Caco-2 (cell line): ENCODE measurements at regions not wholly inside any gene's neighbourhood (a gene's known extent, or its start where the extent isn't known, plus 50 kb on each side); places are given as distances from the start of the nearest gene placed in this dataset.

Experiments
- BruUV-seq: library from RNA; stranded (reverse); fragments of 400-500 nt; replicated peaks from 2 replicates; lab custom pipeline; 2021; lab: Mats Ljungman, UMichigan
- CTCF ChIA-PET: fragments of 300-600 bp; sonication (Branson Sonifier 250); formaldehyde crosslinking; loops from one replicate; lab custom pipeline; 2022; ENCODE audit warnings: antibody characterized with exemption; lab: Charles Lee
- POLR2A ChIA-PET: fragments of 300-600 bp; sonication (Branson Sonifier 250); formaldehyde crosslinking; loops from one replicate; lab custom pipeline; 2022; ENCODE audit warnings: antibody characterized with exemption; lab: Charles Lee
- DNase-seq, 2 experiments: peaks; one replicate each; pipeline versions ENCODE4 v3.0.0 to v3.0.0-alpha.2; 2020 to 2022
- H3K27me3 ChIP-seq: replicated peaks from 2 replicates; pipeline ENCODE4 v1.6.0; 2011; ENCODE audit warnings: low read length; ENCODE audit not compliant: control insufficient read depth, insufficient read depth
- H3K36me3 ChIP-seq: 2 replicates; pipeline ENCODE4 v1.5.1; 2011; ENCODE audit warnings: low read length; ENCODE audit not compliant: control insufficient read depth, insufficient read depth
- H3K4me1 ChIP-seq: fragments of 250-450 bp; sonication (Bioruptor Pico); 2 replicates; pipeline ENCODE4 v1.5.1; 2020; ENCODE audit warnings: mild to moderate bottlenecking
- H3K4me3 ChIP-seq: 2 replicates; pipeline ENCODE4 v1.5.1; 2011; ENCODE audit warnings: low read depth, mild to moderate bottlenecking, control low read depth, low read length
- H3K9me3 ChIP-seq: fragments of 250-450 bp; sonication (Bioruptor Pico); 2 replicates; pipeline ENCODE4 v1.5.1; 2020; ENCODE audit warnings: mild to moderate bottlenecking, moderate library complexity
- H3K27ac Mint-ChIP-seq: one replicate; pipeline ENCODE4 v1.8.0; 2022; ENCODE audit warnings: mixed read lengths; ENCODE audit not compliant: unreplicated experiment
- H3K27me3 Mint-ChIP-seq: one replicate; pipeline ENCODE4 v1.8.0; 2022; ENCODE audit warnings: mixed read lengths; ENCODE audit not compliant: insufficient read depth, unreplicated experiment
- H3K36me3 Mint-ChIP-seq: one replicate; pipeline ENCODE4 v1.8.0; 2022; ENCODE audit warnings: mild to moderate bottlenecking, mixed read lengths; ENCODE audit not compliant: insufficient read depth, unreplicated experiment
- H3K4me1 Mint-ChIP-seq: one replicate; pipeline ENCODE4 v1.8.0; 2022; ENCODE audit warnings: low read depth, mixed read lengths; ENCODE audit not compliant: unreplicated experiment
- H3K4me3 Mint-ChIP-seq: one replicate; pipeline ENCODE4 v1.8.0; 2022; ENCODE audit warnings: mild to moderate bottlenecking, moderate library complexity, mixed read lengths; ENCODE audit not compliant: unreplicated experiment
- H3K9me3 Mint-ChIP-seq: one replicate; pipeline ENCODE4 v1.8.0; 2022; ENCODE audit warnings: mixed read lengths; ENCODE audit not compliant: unreplicated experiment
- intact Hi-C: fragments of 100-400 bp; cut with micrococcal nuclease; formaldehyde crosslinking; loops from one replicate; pipeline ENCODE4 v1.10.0; 2022; ENCODE audit not compliant: unreplicated experiment
- TF ChIP-seq, protein P1 (sequence below), 2 experiments: fragments of 200-600 bp in 1 of 2; IDR thresholded peaks; 1 replicate in 1 of 2; 2 replicates in 1 of 2; pipeline versions ENCODE4 v1.5.1 to v1.8.0; 2011 to 2022; ENCODE audit warnings: antibody characterized with exemption in 1 of 2, control low read depth in 1 of 2, inconsistent platforms in 1 of 2, low read depth in 1 of 2, low read length in 1 of 2, mild to moderate bottlenecking in 1 of 2, moderate library complexity in 1 of 2; ENCODE audit not compliant: insufficient read depth in 1 of 2, severe bottlenecking in 1 of 2, unreplicated experiment in 1 of 2

DNA sequence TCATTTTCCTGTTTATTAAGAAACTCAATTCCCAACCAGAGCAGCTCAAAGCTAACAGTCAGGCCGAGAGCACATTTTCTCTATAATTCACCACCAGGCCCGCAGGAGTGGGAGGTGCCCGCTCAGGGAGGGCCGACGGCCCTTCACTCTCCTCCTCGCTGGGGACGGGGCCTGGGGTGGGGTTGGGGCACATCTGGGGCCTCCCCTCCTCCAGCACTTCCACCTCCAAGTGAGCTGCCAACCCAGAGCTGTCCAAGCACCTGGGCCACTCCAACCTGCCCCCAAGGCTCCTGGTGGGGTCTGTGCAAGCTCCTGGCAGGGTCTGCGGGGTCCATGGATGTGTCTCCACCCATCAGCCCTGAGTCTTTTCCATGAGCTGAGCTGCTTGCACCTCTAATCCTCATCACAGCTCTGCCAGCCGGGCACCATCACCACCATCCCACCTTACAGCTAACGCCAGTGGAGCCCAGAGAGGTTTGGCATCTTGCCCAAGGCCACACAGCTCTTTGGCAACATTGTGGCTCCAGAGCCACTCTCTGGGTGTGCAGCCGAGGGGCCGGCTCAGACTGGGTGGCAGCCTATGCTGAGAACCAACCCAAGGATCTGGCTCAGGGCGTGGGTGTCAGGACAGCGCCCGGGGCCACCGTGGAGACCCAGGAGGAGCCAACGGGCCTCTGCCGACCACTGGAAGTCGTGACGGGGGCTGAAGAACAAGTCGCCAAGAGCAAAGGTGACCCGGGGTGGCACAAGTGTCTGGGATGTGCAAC is 193.5 kb downstream of the BRD1 start:
- DNase-seq, result no peak
- Mint-ChIP-seq H3K27ac (no peak overlapping the region), H3K27me3 (peaks cover 3% of the 10 kb centered on the region), H3K4me3 (no peak overlapping the region), H3K4me1 (no peaks in the 10 kb centered on the region), H3K36me3 (no peaks in the 10 kb centered on the region), H3K9me3 (no peaks in the 10 kb centered on the region)
- H3K4me1 ChIP-seq, result no peaks in the 10 kb centered on the region
- BruUV-seq, result no TSS peak
- no peaks in the 10 kb centered on the region for H3K9me3 ChIP-seq
- intact Hi-C loops, result no loop called here
- TF ChIP-seq, protein P1, sequence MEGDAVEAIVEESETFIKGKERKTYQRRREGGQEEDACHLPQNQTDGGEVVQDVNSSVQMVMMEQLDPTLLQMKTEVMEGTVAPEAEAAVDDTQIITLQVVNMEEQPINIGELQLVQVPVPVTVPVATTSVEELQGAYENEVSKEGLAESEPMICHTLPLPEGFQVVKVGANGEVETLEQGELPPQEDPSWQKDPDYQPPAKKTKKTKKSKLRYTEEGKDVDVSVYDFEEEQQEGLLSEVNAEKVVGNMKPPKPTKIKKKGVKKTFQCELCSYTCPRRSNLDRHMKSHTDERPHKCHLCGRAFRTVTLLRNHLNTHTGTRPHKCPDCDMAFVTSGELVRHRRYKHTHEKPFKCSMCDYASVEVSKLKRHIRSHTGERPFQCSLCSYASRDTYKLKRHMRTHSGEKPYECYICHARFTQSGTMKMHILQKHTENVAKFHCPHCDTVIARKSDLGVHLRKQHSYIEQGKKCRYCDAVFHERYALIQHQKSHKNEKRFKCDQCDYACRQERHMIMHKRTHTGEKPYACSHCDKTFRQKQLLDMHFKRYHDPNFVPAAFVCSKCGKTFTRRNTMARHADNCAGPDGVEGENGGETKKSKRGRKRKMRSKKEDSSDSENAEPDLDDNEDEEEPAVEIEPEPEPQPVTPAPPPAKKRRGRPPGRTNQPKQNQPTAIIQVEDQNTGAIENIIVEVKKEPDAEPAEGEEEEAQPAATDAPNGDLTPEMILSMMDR (IDR thresholded peaks at IDR 0.05; ENCODE audit: insufficient read depth in 1 of 2, low read depth in 1 of 2, low read length in 1 of 2, severe bottlenecking in 1 of 2, unreplicated experiment in 1 of 2), result no peak
- no peaks in the 10 kb centered on the region for H3K36me3 ChIP-seq
- ChIA-PET CTCF (interaction anchor here (0.6 to 2.4 kb wide), 2 partner anchors 116 to 200 kb away, joined by 7 to 31 read pairs; no protein-coding TSS in a partner anchor), POLR2A (no interaction called here)
- no peaks in the 10 kb centered on the region for H3K27me3 ChIP-seq
- H3K4me3 ChIP-seq, result no peak overlapping the region

DNA sequence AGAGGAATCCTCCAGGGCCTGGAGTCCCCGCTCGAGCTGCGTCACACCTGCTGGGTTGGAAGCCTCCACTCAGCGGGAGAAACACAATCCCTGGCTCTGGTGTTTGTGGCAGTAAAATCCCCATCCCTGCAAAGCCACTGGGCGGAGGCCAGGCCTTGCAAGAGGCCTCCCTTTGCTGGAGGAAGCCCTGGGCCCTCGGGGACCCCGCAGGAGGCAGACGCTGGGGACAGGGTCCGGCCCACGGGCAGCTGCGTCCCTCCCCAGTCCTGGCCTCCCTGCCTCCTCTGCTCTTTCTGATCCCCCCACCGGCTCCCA is 194.7 kb downstream of the BRD1 start:
- no peaks in the 10 kb centered on the region for H3K4me1 ChIP-seq
- no peaks in the 10 kb centered on the region for H3K27me3 ChIP-seq
- no peak overlapping the region for H3K4me3 ChIP-seq
- Mint-ChIP-seq H3K9me3 (no peaks in the 10 kb centered on the region), H3K4me3 (no peak overlapping the region), H3K4me1 (no peaks in the 10 kb centered on the region), H3K27ac (no peak overlapping the region), H3K36me3 (no peaks in the 10 kb centered on the region), H3K27me3 (peaks cover 10% of the 10 kb centered on the region)
- intact Hi-C loops, result no loop called here
- POLR2A ChIA-PET, result no interaction called here
- DNase-seq, result no peak
- H3K9me3 ChIP-seq, result no peaks in the 10 kb centered on the region
- TF ChIP-seq, protein P1 (IDR thresholded peaks at IDR 0.05; ENCODE audit: insufficient read depth in 1 of 2, low read depth in 1 of 2, low read length in 1 of 2, severe bottlenecking in 1 of 2, unreplicated experiment in 1 of 2), result no peak
- BruUV-seq, result no TSS peak
- no peaks in the 10 kb centered on the region for H3K36me3 ChIP-seq
- CTCF ChIA-PET, result interaction anchor here (0.5 to 2.4 kb wide), 11 partner anchors 10 to 229 kb away, joined by 3 to 31 read pairs (median 3); no protein-coding TSS in a partner anchor

DNA sequence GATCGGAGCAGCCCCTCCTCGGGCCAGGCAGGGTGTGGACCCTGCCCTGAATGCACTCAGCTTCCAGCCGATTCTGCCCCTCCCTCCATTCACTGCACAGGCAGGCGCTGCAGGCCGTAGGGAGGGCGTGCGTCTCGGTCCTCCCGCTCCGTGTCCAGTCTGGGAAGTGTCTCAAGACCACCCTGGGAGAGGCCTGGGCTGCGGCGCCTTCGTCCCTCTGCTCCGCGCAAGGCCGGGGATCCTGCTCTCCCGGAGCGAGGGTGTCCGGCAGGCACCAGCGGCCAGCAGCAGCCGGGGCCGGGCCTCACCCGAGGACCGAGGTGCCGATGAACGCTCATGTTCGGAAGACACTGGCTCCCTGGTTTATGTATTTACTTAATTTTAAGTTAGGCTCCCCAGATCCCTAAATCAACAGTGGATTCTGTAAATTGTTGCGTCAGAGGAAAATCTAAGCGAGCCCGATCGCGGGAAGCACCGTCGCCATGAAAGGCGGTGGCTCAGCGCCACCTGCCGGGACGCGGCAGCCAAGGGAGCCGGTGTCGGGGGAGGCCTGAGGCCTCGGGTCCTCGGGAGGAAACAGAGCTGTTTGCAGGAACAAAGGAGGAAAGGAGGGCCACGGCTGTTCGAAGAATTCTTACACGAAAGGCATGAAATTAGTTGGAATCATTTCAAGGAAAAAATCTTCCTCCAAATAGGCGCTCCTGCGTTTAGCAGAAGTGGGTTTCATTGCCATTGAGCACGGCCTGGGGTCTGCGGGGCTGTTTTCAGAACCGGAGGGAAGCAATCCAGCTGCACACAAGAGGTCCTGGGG is 195.3 kb downstream of the BRD1 start:
- BruUV-seq, result no TSS peak
- intact Hi-C loops, result loop anchor here (1.0 kb wide), 1 partner anchor 198 kb away; no protein-coding TSS in a partner anchor
- TF ChIP-seq, protein P1 (IDR thresholded peaks at IDR 0.05; ENCODE audit: insufficient read depth in 1 of 2, low read depth in 1 of 2, low read length in 1 of 2, severe bottlenecking in 1 of 2, unreplicated experiment in 1 of 2), result peak; percentile 91 to 97
- Histone ChIP-seq H3K27me3 (no peaks in the 10 kb centered on the region), H3K9me3 (no peaks in the 10 kb centered on the region), H3K36me3 (no peaks in the 10 kb centered on the region), H3K4me3 (peak overlapping the region; percentile 32), H3K4me1 (no peaks in the 10 kb centered on the region)
- peak; percentile 63 to 80 for DNase-seq
- ChIA-PET POLR2A (no interaction called here), CTCF (interaction anchor here (0.5 to 2.4 kb wide), 11 partner anchors 9 to 228 kb away, joined by 3 to 31 read pairs (median 3); no protein-coding TSS in a partner anchor)
- no peaks in the 10 kb centered on the region for H3K36me3 Mint-ChIP-seq
- peaks cover 10% of the 10 kb centered on the region for H3K27me3 Mint-ChIP-seq
- no peak overlapping the region for H3K27ac Mint-ChIP-seq
- no peaks in the 10 kb centered on the region for H3K4me1 Mint-ChIP-seq
- no peaks in the 10 kb centered on the region for H3K9me3 Mint-ChIP-seq
- peak overlapping the region; percentile 56 for H3K4me3 Mint-ChIP-seq
